ENCODE measurements at regions not wholly inside any gene's neighbourhood (a gene's known extent, or its start where the extent isn't known, plus 50 kb on each side); places are given as distances from the start of the nearest gene placed in this dataset.

- Histone ChIP-seq H3K36me3 (ENCODE audit: control insufficient read depth in 3 of 3, insufficient read depth in 2 of 3, low read depth in 1 of 3, low read length in 3 of 3) (no peaks in the 10 kb centered on the region), H3K27me3 (ENCODE audit: control insufficient read depth in 3 of 3, insufficient read depth in 3 of 3, low read length in 3 of 3) (no peaks in the 10 kb centered on the region), H3K4me1 (ENCODE audit: control insufficient read depth in 3 of 3, insufficient read depth in 2 of 3, low read depth in 1 of 3, low read length in 2 of 3) (no peaks in the 10 kb centered on the region), H3K4me3 (ENCODE audit: low read depth in 1 of 3, low read length in 3 of 3) (no peak overlapping the region), H3K9me3 (ENCODE audit: control insufficient read depth in 2 of 2, insufficient read depth in 1 of 2, low read depth in 1 of 2, low read length in 1 of 2) (no peaks in the 10 kb centered on the region), H3K27ac (ENCODE audit: low read depth in 1 of 3, low read length in 2 of 3) (no peak overlapping the region)
- FAIRE-seq (no peak), DNase-seq (no peak)
- 75 to 92% (median 89%) methylated on average over 6 of the region's 6 CpGs for WGBS, 3 donors
Observed at GRCh38 chr4:71691416-71692073, 92.3 kb downstream of the GC start.

GRCh38 chr4:71689822-71690221, 94.1 kb downstream of the GC start:
- DNase-seq (no peak), FAIRE-seq (no peak)
- no peak overlapping the region for H3K4me3 ChIP-seq (ENCODE audit: low read depth in 1 of 3, low read length in 3 of 3)
- no peak overlapping the region for H3K27ac ChIP-seq (ENCODE audit: low read depth in 1 of 3, low read length in 2 of 3)
- no peaks in the 10 kb centered on the region for H3K27me3 ChIP-seq (ENCODE audit: control insufficient read depth in 3 of 3, insufficient read depth in 3 of 3, low read length in 3 of 3)
- H3K36me3 ChIP-seq (ENCODE audit: control insufficient read depth in 3 of 3, insufficient read depth in 2 of 3, low read depth in 1 of 3, low read length in 3 of 3) = no peaks in the 10 kb centered on the region
- H3K4me1 ChIP-seq (ENCODE audit: control insufficient read depth in 3 of 3, insufficient read depth in 2 of 3, low read depth in 1 of 3, low read length in 2 of 3) = no peaks in the 10 kb centered on the region
- WGBS, 3 donors = 93 to 95% (median 94%) methylated on average over 4 of the region's 4 CpGs
- H3K9me3 ChIP-seq (ENCODE audit: control insufficient read depth in 2 of 2, insufficient read depth in 1 of 2, low read depth in 1 of 2, low read length in 1 of 2) = no peaks in the 10 kb centered on the region

GRCh38 chr4:71687056-71687455, 96.8 kb downstream of the GC start:
- Histone ChIP-seq H3K27ac (ENCODE audit: low read depth in 1 of 3, low read length in 2 of 3) (no peak overlapping the region), H3K9me3 (ENCODE audit: control insufficient read depth in 2 of 2, insufficient read depth in 1 of 2, low read depth in 1 of 2, low read length in 1 of 2) (no peaks in the 10 kb centered on the region), H3K4me1 (ENCODE audit: control insufficient read depth in 3 of 3, insufficient read depth in 2 of 3, low read depth in 1 of 3, low read length in 2 of 3) (no peaks in the 10 kb centered on the region), H3K36me3 (ENCODE audit: control insufficient read depth in 3 of 3, insufficient read depth in 2 of 3, low read depth in 1 of 3, low read length in 3 of 3) (no peaks in the 10 kb centered on the region), H3K27me3 (ENCODE audit: control insufficient read depth in 3 of 3, insufficient read depth in 3 of 3, low read length in 3 of 3) (no peaks in the 10 kb centered on the region), H3K4me3 (ENCODE audit: low read depth in 1 of 3, low read length in 3 of 3) (no peak overlapping the region)
- no peak for DNase-seq
- no peak for FAIRE-seq

- no peak for FAIRE-seq
- Histone ChIP-seq H3K27ac (ENCODE audit: low read depth in 1 of 3, low read length in 2 of 3) (no peak overlapping the region), H3K4me1 (ENCODE audit: control insufficient read depth in 3 of 3, insufficient read depth in 2 of 3, low read depth in 1 of 3, low read length in 2 of 3) (no peaks in the 10 kb centered on the region), H3K27me3 (ENCODE audit: control insufficient read depth in 3 of 3, insufficient read depth in 3 of 3, low read length in 3 of 3) (no peaks in the 10 kb centered on the region), H3K4me3 (ENCODE audit: low read depth in 1 of 3, low read length in 3 of 3) (no peak overlapping the region), H3K9me3 (ENCODE audit: control insufficient read depth in 2 of 2, insufficient read depth in 1 of 2, low read depth in 1 of 2, low read length in 1 of 2) (no peaks in the 10 kb centered on the region), H3K36me3 (ENCODE audit: control insufficient read depth in 3 of 3, insufficient read depth in 2 of 3, low read depth in 1 of 3, low read length in 3 of 3) (no peaks in the 10 kb centered on the region)
- DNase-seq = no peak
- 52 to 79% (median 66%) methylated on average over 1 of the region's 1 CpG for WGBS, 3 donors
Observed at GRCh38 chr4:71685975-71686374, 97.9 kb downstream of the GC start.

- no peak for DNase-seq
- Histone ChIP-seq H3K4me3 (ENCODE audit: low read depth in 1 of 3, low read length in 3 of 3) (no peak overlapping the region), H3K9me3 (ENCODE audit: control insufficient read depth in 2 of 2, insufficient read depth in 1 of 2, low read depth in 1 of 2, low read length in 1 of 2) (no peaks in the 10 kb centered on the region), H3K27me3 (ENCODE audit: control insufficient read depth in 3 of 3, insufficient read depth in 3 of 3, low read length in 3 of 3) (no peaks in the 10 kb centered on the region), H3K36me3 (ENCODE audit: control insufficient read depth in 3 of 3, insufficient read depth in 2 of 3, low read depth in 1 of 3, low read length in 3 of 3) (no peaks in the 10 kb centered on the region), H3K4me1 (ENCODE audit: control insufficient read depth in 3 of 3, insufficient read depth in 2 of 3, low read depth in 1 of 3, low read length in 2 of 3) (no peaks in the 10 kb centered on the region), H3K27ac (ENCODE audit: low read depth in 1 of 3, low read length in 2 of 3) (no peak overlapping the region)
- WGBS, 3 donors = 87 to 89% (median 89%) methylated on average over 4 of the region's 4 CpGs
- FAIRE-seq = no peak
Observed at GRCh38 chr4:71683309-71683708, 100.6 kb downstream of the GC start.

- Histone ChIP-seq H3K27me3 (ENCODE audit: control insufficient read depth in 3 of 3, insufficient read depth in 3 of 3, low read length in 3 of 3) (no peaks in the 10 kb centered on the region), H3K4me1 (ENCODE audit: control insufficient read depth in 3 of 3, insufficient read depth in 2 of 3, low read depth in 1 of 3, low read length in 2 of 3) (no peaks in the 10 kb centered on the region), H3K9me3 (ENCODE audit: control insufficient read depth in 2 of 2, insufficient read depth in 1 of 2, low read depth in 1 of 2, low read length in 1 of 2) (no peaks in the 10 kb centered on the region), H3K4me3 (ENCODE audit: low read depth in 1 of 3, low read length in 3 of 3) (no peak overlapping the region), H3K27ac (ENCODE audit: low read depth in 1 of 3, low read length in 2 of 3) (no peak overlapping the region), H3K36me3 (ENCODE audit: control insufficient read depth in 3 of 3, insufficient read depth in 2 of 3, low read depth in 1 of 3, low read length in 3 of 3) (no peaks in the 10 kb centered on the region)
- 31 to 54% (median 39%) methylated on average over 1 of the region's 1 CpG for WGBS, 3 donors
- DNase-seq (no peak), FAIRE-seq (no peak)
Observed at GRCh38 chr4:71680706-71681105, 103.2 kb downstream of the GC start.

GRCh38 chr4:71677568-71677967, 106.3 kb downstream of the GC start:
- Histone ChIP-seq H3K4me1 (ENCODE audit: control insufficient read depth in 3 of 3, insufficient read depth in 2 of 3, low read depth in 1 of 3, low read length in 2 of 3) (no peaks in the 10 kb centered on the region), H3K27ac (ENCODE audit: low read depth in 1 of 3, low read length in 2 of 3) (no peak overlapping the region), H3K4me3 (ENCODE audit: low read depth in 1 of 3, low read length in 3 of 3) (no peak overlapping the region), H3K27me3 (ENCODE audit: control insufficient read depth in 3 of 3, insufficient read depth in 3 of 3, low read length in 3 of 3) (no peaks in the 10 kb centered on the region), H3K9me3 (ENCODE audit: control insufficient read depth in 2 of 2, insufficient read depth in 1 of 2, low read depth in 1 of 2, low read length in 1 of 2) (no peaks in the 10 kb centered on the region), H3K36me3 (ENCODE audit: control insufficient read depth in 3 of 3, insufficient read depth in 2 of 3, low read depth in 1 of 3, low read length in 3 of 3) (no peaks in the 10 kb centered on the region)
- DNase-seq = peak in 1 of 2 donors; percentile 10
- no peak for FAIRE-seq
- WGBS, 3 donors = 65 to 82% (median 81%) methylated on average over 5 of the region's 5 CpGs

GRCh38 chr4:71669291-71669690, 114.6 kb downstream of the GC start:
- H3K4me1 ChIP-seq (ENCODE audit: control insufficient read depth in 3 of 3, insufficient read depth in 2 of 3, low read depth in 1 of 3, low read length in 2 of 3) = peaks cover 0 to 15% (median 2%) of the 10 kb centered on the region in 3 donors
- H3K36me3 ChIP-seq (ENCODE audit: control insufficient read depth in 3 of 3, insufficient read depth in 2 of 3, low read depth in 1 of 3, low read length in 3 of 3) = no peaks in the 10 kb centered on the region
- 96 to 98% (median 97%) methylated on average over 1 of the region's 1 CpG for WGBS, 3 donors
- DNase-seq = no peak
- H3K4me3 ChIP-seq (ENCODE audit: low read depth in 1 of 3, low read length in 3 of 3) = no peak overlapping the region
- H3K27ac ChIP-seq (ENCODE audit: low read depth in 1 of 3, low read length in 2 of 3) = no peak overlapping the region
- FAIRE-seq = no peak
- H3K9me3 ChIP-seq (ENCODE audit: control insufficient read depth in 2 of 2, insufficient read depth in 1 of 2, low read depth in 1 of 2, low read length in 1 of 2) = no peaks in the 10 kb centered on the region
- peaks cover 0 to 2% (median 0%) of the 10 kb centered on the region in 3 donors for H3K27me3 ChIP-seq (ENCODE audit: control insufficient read depth in 3 of 3, insufficient read depth in 3 of 3, low read length in 3 of 3)

- H3K27me3 ChIP-seq (ENCODE audit: control insufficient read depth in 3 of 3, insufficient read depth in 3 of 3, low read length in 3 of 3) = peaks cover 0 to 2% (median 0%) of the 10 kb centered on the region in 3 donors
- H3K27ac ChIP-seq (ENCODE audit: low read depth in 1 of 3, low read length in 2 of 3) = peak overlapping the region in 1 of 3 donors; percentile 42
- peak; percentile 38 to 62 for DNase-seq
- H3K4me3 ChIP-seq (ENCODE audit: low read depth in 1 of 3, low read length in 3 of 3) = no peak overlapping the region
- WGBS, 3 donors = 19 to 57% (median 30%) methylated on average over 4 of the region's 4 CpGs
- FAIRE-seq = no peak
- H3K9me3 ChIP-seq (ENCODE audit: control insufficient read depth in 2 of 2, insufficient read depth in 1 of 2, low read depth in 1 of 2, low read length in 1 of 2) = no peaks in the 10 kb centered on the region
- H3K4me1 ChIP-seq (ENCODE audit: control insufficient read depth in 3 of 3, insufficient read depth in 2 of 3, low read depth in 1 of 3, low read length in 2 of 3) = peaks cover 0 to 22% (median 2%) of the 10 kb centered on the region in 3 donors
- H3K36me3 ChIP-seq (ENCODE audit: control insufficient read depth in 3 of 3, insufficient read depth in 2 of 3, low read depth in 1 of 3, low read length in 3 of 3) = no peaks in the 10 kb centered on the region
Observed at GRCh38 chr4:71665358-71665757, 118.5 kb downstream of the GC start.
